H1 (cell line): ENCODE measurements at regions not wholly inside any gene's neighbourhood (a gene's known extent, or its start where the extent isn't known, plus 50 kb on each side); places are given as distances from the start of the nearest gene placed in this dataset.

ENCODE experiments used
- CEBPB ChIP-seq: IDR thresholded peaks from 2 replicates; pipeline ENCODE4 v1.6.1; 2012; ENCODE audit warnings: low read depth, low read length
- CREB1 ChIP-seq: IDR thresholded peaks from 2 replicates; pipeline ENCODE4 v1.6.1; 2012; ENCODE audit warnings: inconsistent platforms
- RAD21 ChIP-seq, 2 experiments: IDR thresholded peaks in 1 of 2; conservative IDR thresholded peaks in 1 of 2; 2 replicates each; pipeline ENCODE4 v1.6.1; 2011; ENCODE audit warnings: low read depth in 2 of 2, low read length in 2 of 2, improper control_type of control experiment in 1 of 2, inconsistent platforms in 1 of 2, mild to moderate bottlenecking in 1 of 2, moderate library complexity in 1 of 2
- RBBP5 ChIP-seq: IDR thresholded peaks from 2 replicates; pipeline ENCODE4 v1.7.1; 2012; ENCODE audit warnings: low read depth, mild to moderate bottlenecking, inconsistent platforms, low read length, moderate library complexity, borderline replicate concordance
- SIRT6 ChIP-seq: IDR thresholded peaks from one replicate; pipeline ENCODE4 v1.7.1; 2012; ENCODE audit warnings: low read length, inconsistent platforms
- SP1 ChIP-seq: IDR thresholded peaks from 2 replicates; pipeline ENCODE4 v1.6.1; 2011; ENCODE audit warnings: low read depth, low read length
- TAF7 ChIP-seq: optimal IDR thresholded peaks from 2 replicates; pipeline ENCODE3; 2011; ENCODE audit warnings: low read depth, mild to moderate bottlenecking, inconsistent platforms, low read length, moderate library complexity, borderline replicate concordance
- YY1 ChIP-seq: IDR thresholded peaks from 2 replicates; pipeline ENCODE4 v1.6.1; 2011; ENCODE audit warnings: low read depth, mild to moderate bottlenecking, low read length
- TF ChIP-seq, protein P1 (sequence below): fragments of 300-600 bp; sonication (generic); IDR thresholded peaks from 2 replicates; pipeline ENCODE4 v1.7.1; 2012; ENCODE audit warnings: low read length, moderate library complexity, mild to moderate bottlenecking, inconsistent platforms; ENCODE audit not compliant: insufficient replicate concordance
- TF ChIP-seq, protein P2 (sequence below): IDR thresholded peaks from 2 replicates; pipeline ENCODE4 v1.6.1; 2012; ENCODE audit warnings: inconsistent platforms
- TF ChIP-seq, protein P3 (sequence below): IDR thresholded peaks from 2 replicates; pipeline ENCODE4 v1.6.1; 2012; ENCODE audit warnings: inconsistent platforms

DNA sequence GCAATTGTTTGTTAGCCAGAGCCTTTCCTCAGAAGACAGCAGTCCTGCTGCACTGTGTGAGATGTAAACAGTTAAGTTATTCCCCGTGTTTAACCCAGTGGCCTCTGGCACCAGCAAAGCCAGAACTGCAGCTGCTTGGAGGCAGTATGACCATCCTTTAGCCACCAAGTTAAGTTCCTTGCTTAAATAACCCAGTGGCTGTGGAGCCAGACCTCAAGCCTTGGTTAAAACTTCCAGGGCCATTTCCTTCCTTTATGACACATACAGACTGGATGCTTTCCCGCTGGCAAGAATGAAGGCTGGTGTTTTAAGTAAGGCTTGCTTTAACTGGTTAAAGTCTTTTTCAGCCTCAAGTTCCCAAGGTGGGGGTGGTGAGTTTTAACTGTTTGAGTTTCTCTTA lies 379.8 kb downstream of the DCAF12L2 start (continued):
- TF ChIP-seq, protein P1, sequence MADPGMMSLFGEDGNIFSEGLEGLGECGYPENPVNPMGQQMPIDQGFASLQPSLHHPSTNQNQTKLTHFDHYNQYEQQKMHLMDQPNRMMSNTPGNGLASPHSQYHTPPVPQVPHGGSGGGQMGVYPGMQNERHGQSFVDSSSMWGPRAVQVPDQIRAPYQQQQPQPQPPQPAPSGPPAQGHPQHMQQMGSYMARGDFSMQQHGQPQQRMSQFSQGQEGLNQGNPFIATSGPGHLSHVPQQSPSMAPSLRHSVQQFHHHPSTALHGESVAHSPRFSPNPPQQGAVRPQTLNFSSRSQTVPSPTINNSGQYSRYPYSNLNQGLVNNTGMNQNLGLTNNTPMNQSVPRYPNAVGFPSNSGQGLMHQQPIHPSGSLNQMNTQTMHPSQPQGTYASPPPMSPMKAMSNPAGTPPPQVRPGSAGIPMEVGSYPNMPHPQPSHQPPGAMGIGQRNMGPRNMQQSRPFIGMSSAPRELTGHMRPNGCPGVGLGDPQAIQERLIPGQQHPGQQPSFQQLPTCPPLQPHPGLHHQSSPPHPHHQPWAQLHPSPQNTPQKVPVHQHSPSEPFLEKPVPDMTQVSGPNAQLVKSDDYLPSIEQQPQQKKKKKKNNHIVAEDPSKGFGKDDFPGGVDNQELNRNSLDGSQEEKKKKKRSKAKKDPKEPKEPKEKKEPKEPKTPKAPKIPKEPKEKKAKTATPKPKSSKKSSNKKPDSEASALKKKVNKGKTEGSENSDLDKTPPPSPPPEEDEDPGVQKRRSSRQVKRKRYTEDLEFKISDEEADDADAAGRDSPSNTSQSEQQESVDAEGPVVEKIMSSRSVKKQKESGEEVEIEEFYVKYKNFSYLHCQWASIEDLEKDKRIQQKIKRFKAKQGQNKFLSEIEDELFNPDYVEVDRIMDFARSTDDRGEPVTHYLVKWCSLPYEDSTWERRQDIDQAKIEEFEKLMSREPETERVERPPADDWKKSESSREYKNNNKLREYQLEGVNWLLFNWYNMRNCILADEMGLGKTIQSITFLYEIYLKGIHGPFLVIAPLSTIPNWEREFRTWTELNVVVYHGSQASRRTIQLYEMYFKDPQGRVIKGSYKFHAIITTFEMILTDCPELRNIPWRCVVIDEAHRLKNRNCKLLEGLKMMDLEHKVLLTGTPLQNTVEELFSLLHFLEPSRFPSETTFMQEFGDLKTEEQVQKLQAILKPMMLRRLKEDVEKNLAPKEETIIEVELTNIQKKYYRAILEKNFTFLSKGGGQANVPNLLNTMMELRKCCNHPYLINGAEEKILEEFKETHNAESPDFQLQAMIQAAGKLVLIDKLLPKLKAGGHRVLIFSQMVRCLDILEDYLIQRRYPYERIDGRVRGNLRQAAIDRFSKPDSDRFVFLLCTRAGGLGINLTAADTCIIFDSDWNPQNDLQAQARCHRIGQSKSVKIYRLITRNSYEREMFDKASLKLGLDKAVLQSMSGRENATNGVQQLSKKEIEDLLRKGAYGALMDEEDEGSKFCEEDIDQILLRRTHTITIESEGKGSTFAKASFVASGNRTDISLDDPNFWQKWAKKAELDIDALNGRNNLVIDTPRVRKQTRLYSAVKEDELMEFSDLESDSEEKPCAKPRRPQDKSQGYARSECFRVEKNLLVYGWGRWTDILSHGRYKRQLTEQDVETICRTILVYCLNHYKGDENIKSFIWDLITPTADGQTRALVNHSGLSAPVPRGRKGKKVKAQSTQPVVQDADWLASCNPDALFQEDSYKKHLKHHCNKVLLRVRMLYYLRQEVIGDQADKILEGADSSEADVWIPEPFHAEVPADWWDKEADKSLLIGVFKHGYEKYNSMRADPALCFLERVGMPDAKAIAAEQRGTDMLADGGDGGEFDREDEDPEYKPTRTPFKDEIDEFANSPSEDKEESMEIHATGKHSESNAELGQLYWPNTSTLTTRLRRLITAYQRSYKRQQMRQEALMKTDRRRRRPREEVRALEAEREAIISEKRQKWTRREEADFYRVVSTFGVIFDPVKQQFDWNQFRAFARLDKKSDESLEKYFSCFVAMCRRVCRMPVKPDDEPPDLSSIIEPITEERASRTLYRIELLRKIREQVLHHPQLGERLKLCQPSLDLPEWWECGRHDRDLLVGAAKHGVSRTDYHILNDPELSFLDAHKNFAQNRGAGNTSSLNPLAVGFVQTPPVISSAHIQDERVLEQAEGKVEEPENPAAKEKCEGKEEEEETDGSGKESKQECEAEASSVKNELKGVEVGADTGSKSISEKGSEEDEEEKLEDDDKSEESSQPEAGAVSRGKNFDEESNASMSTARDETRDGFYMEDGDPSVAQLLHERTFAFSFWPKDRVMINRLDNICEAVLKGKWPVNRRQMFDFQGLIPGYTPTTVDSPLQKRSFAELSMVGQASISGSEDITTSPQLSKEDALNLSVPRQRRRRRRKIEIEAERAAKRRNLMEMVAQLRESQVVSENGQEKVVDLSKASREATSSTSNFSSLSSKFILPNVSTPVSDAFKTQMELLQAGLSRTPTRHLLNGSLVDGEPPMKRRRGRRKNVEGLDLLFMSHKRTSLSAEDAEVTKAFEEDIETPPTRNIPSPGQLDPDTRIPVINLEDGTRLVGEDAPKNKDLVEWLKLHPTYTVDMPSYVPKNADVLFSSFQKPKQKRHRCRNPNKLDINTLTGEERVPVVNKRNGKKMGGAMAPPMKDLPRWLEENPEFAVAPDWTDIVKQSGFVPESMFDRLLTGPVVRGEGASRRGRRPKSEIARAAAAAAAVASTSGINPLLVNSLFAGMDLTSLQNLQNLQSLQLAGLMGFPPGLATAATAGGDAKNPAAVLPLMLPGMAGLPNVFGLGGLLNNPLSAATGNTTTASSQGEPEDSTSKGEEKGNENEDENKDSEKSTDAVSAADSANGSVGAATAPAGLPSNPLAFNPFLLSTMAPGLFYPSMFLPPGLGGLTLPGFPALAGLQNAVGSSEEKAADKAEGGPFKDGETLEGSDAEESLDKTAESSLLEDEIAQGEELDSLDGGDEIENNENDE = no peak
- no peak for TF ChIP-seq CREB1
- no peak for TF ChIP-seq CEBPB
- TF ChIP-seq YY1 = no peak
- no peak for TF ChIP-seq TAF7
- TF ChIP-seq SP1 = no peak
- TF ChIP-seq, protein P2, sequence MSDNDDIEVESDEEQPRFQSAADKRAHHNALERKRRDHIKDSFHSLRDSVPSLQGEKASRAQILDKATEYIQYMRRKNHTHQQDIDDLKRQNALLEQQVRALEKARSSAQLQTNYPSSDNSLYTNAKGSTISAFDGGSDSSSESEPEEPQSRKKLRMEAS = no peak
- TF ChIP-seq, protein P3, sequence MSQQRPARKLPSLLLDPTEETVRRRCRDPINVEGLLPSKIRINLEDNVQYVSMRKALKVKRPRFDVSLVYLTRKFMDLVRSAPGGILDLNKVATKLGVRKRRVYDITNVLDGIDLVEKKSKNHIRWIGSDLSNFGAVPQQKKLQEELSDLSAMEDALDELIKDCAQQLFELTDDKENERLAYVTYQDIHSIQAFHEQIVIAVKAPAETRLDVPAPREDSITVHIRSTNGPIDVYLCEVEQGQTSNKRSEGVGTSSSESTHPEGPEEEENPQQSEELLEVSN = no peak
- TF ChIP-seq RAD21 (IDR thresholded peaks at IDR 0.05 in 1 of 2, conservative IDR thresholded peaks at IDR 0.05 in 1 of 2; ENCODE audit: low read depth in 2 of 2, low read length in 2 of 2) = no peak
- no peak for TF ChIP-seq SIRT6
- no peak for TF ChIP-seq RBBP5
